CD4-positive, alpha-beta T cell treated with Interleukin-17A for 1 hour (primary cell): ENCODE measurements at regions not wholly inside any gene's neighbourhood (a gene's known extent, or its start where the extent isn't known, plus 50 kb on each side); places are given as distances from the start of the nearest gene placed in this dataset.

ENCODE experiments used
- DNase-seq: peaks from one replicate; pipeline ENCODE4 v3.0.0-alpha.2; 2020

DNA sequence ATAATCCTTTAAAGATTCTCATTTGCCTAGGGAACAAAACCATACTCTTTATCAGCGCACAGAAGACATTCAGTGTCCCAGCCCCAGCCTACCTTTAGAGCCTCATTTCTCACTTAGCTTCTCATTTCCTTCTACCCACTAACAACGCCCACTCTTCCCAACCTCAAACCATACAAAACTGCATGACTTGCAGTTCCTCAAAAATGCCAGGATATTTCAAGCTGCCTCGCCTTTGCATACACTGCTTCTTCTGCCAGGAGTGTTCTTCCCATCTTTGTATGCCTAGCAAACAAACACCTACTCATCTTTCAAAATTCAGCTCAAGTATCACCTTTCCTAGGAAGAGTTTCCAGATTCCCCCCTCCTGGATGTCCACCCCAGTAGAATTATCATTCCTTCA is 129.9 kb upstream of the ADGRL3 start:
- no peak for DNase-seq

DNA sequence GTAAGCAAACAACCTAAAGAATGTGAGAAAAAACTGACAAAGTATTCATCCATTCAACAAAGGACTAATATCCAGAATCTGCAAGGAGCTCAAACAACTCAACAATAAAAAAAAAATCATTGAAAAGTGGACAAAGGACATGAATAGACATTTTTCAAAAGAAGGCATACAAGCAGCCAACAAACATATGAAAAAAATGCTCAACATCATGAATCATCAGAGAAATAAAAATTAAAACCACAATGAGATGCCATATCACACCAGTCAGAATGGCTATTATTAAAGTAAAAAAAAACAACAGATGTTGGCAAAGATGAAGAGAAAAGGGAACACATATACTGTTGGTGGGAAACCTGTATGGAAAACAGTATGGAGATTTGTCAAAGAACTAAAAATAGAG is 120.7 kb upstream of the ADGRL3 start:
- no peak for DNase-seq

DNA sequence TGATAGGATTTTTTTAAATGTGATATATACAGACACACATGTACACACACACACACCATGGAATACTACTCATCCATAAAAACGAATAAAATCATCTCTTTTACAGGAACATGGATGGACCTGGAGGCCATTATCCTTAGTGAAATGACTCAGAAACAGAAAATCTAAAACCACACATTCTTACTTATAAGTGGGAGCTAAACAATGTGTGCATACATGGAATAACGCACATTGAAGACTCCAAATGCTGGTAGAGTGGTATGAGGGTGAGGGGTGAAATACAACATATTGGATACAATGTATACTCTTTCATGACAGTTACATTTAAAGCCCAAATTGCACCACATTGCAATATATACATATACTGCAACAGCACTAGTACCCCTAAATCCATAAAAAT is 120.2 kb upstream of the ADGRL3 start:
- DNase-seq: no peak

DNA sequence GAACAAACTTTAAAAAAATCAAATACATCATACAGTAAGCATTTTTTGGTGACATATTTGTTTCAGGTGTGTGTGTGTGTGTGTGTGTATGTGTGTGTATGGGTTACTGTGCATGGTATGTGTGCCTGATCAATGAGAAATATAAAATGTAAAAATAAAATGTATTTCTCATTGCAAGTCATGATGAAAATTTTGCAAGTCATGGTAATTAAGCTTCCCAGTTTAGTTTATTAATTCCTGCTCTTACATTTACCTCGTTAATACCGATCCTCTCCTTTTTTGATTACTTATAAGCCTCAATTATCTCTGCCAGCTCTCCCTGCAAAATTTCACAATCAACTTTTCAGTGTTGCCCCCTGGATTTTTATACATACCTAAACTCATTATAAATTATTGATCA is 114.6 kb upstream of the ADGRL3 start:
- DNase-seq: no peak

DNA sequence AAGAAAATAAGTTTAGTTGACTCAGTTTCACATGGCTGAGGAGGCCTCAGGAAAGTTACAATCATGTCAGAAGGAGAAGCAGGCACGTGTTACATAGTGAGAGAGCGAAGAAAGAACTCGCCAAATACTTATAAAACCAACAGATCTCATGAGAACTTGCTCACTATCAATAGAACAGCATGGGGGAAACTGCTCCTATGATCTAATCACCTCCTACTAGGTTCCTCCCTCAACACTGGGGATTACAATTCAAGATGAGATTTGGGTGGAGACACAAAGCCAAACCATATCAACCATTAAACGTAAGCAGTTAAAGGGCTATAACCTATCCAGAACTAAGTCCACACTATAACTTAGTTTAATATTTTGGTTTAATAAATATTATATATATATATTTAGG is 113.8 kb upstream of the ADGRL3 start:
- DNase-seq: no peak

DNA sequence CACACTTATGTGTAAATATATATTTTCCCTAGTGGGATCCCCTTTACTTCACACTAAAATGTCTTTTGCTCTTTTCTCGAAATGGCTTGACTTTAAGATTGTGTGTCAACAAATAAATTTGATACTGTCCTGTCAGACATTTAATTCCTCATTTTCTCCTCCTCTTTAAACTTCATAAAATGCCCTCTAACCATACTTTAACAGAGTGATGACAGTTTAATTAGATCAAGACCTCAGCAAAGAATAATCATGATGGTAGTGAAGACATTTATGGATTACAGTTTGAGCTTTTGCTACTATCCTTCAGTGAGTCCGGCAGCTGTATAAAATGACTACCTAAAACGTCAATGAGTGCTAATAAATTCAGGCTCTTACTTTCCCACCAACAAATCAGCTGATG is 113.1 kb upstream of the ADGRL3 start:
- DNase-seq: no peak

DNA sequence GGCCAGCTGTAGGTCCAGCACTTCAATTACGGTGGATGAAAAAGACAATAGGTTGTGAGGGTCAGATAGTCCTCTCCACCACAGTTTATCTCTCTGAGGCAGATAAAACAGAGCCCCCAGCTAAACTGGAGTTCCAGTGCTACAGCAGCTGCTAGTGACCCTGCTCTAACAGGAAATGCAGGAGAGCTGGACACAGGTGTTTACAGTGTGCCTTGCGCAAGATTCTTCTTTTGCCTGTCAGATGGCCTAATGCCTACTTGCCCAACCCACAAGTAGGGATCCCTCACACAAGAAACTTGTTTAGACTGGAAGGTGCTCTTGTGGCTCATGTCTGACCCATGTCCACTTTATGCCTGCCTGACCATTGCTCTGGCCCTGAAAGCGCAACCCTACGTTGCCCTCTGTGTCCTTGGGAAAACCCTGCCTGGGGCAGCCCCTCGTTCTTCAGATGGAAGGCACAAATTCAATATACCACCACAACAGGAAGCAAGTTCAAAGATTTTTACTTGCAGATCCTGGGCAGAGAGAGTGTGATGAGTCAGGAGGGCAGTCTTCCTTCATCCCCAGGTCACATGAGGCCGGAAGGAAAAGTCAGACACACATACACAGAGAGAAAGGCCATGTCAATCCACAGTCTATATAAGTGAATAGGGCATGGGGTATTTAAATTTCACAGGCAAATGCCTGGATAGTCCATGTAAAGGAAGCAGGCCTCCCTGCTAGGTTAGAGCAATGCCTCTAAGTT is 105.1 kb upstream of the ADGRL3 start:
- no peak for DNase-seq

DNA sequence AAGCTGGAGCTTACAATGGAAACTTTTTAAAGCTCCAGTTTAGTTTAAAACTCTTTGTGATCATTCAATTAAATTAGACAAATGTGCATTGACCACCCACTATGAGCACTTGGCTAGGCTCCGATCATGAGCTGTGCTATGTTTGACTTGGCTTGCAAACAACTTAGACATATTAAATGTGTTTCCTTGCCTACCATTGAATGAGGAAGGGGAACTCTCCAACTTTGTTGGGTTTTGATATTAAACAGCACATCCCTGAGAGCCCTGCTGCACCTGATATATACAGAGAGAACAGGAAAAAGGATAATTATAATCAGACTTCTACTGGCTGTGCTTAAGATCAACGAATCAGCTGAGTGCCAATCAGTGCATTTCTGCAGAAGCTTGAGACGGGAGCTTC is 71.4 kb upstream of the ADGRL3 start:
- DNase-seq: no peak

DNA sequence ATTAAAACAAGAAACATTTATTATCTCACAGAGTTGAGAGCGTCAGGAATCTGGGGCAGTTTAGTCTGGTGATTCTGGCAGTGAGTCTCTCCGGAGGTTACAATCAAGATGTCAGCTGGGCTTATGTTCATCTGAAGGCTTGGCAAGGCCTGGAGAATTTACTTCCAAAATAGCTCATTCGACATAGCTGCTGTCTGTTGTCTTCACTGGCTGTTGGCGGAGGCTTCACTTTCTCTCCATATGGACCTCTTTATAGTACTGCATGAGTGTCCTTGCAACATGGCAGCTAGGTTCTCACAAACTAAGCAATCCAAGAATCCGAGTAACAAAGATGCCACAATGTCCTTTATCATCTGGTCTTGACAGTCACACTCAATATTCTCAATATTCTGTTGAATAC is 70.2 kb upstream of the ADGRL3 start:
- no peak for DNase-seq

DNA sequence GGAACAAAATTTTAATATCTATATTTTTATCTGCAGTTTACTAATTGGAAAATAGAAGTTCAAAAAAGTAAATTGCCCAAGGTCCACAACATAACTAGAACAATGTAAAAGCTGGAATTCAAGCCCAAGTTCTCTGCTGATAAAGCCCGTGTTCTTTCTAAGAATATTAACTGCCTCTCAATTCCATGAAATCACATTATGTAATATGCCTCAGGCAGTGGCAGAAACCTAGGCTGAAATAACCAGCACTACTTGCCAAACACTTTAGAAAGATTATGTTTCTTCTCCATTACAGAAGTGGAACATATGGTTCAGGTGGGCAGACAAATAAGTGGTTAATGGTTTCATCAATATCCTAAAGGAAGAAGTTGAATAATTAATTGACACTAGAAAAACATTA is 56.7 kb upstream of the ADGRL3 start:
- DNase-seq: no peak

DNA sequence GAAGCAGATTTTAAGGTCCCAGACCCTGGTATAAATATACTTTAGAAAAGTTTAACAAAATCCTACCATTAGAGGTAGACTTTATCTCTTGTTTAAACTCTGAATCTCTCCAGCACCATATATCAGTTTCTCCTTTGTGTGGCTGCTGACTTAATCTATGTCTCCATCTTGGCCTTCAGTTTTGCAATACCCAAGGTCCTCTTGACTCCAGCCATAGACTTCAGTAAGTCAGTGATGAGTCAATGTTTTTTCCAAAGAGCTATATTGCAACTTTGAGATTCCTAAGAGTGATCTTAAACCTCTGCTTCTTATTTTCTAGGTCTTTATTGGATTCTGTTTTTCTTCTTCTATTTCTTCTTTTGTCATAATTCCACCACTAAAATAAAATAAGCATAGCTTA is 50.8 kb upstream of the ADGRL3 start:
- no peak for DNase-seq
